Gastrocnemius medialis (tissue), 4 donors: ENCODE measurements at regions not wholly inside any gene's neighbourhood (a gene's known extent, or its start where the extent isn't known, plus 50 kb on each side); places are given as distances from the start of the nearest gene placed in this dataset.
"Not testable (repeated sequence)": the region's sequence is repeated elsewhere in the genome, so short reads cannot be mapped to it uniquely, and the experiment has no call there.

Experiments used
- CTCF ChIP-seq, 5 experiments: fragments of 450-650 bp in 3 of 5; fragments of 200-600 bp in 2 of 5; sonication (generic) in 2 of 5; IDR thresholded peaks in 4 of 5; conservative IDR thresholded peaks in 1 of 5; 1 replicate in 4 of 5; 2 replicates in 1 of 5; pipeline ENCODE4 v1.5.1; 2016 to 2019; ENCODE audit warnings: antibody characterized with exemption in 5 of 5, mild to moderate bottlenecking in 3 of 5, moderate library complexity in 3 of 5
- POLR2A ChIP-seq, 2 donors: fragments of 450-650 bp; IDR thresholded peaks; one replicate each; pipeline ENCODE4 v1.6.1; 2017; ENCODE audit warnings: antibody characterized with exemption in 2 of 2, mild to moderate bottlenecking in 2 of 2, moderate library complexity in 2 of 2

GRCh38 chr5:60018960-60019359 is 125.4 kb upstream of the PDE4D start:
- not testable (repeated sequence) for TF ChIP-seq CTCF (IDR thresholded peaks at IDR 0.05 in 4 of 5, conservative IDR thresholded peaks at IDR 0.05 in 1 of 5); POLR2A (IDR thresholded peaks at IDR 0.05)
